Liver (tissue), 8 donors: ENCODE measurements at regions not wholly inside any gene's neighbourhood (a gene's known extent, or its start where the extent isn't known, plus 50 kb on each side); places are given as distances from the start of the nearest gene placed in this dataset.

ENCODE experiments used
- DNase-seq: peaks from one replicate; pipeline ENCODE4 v3.0.0-alpha.2; 2017; ENCODE audit warnings: low spot score
- H3K27ac ChIP-seq, 2 donors: one replicate each; pipeline ENCODE4 v1.7.0; 2013; ENCODE audit warnings: inconsistent platforms in 2 of 2, low read length in 2 of 2, control low read depth in 1 of 2, low read depth in 1 of 2, mild to moderate bottlenecking in 1 of 2
- H3K27me3 ChIP-seq, 4 donors: one replicate each; pipeline versions ENCODE4 v1.6.1 to v1.7.0; 2013; ENCODE audit warnings: low read length in 3 of 4, inconsistent platforms in 1 of 4, mild to moderate bottlenecking in 1 of 4, moderate library complexity in 1 of 4; ENCODE audit not compliant: control insufficient read depth in 4 of 4, insufficient read depth in 4 of 4
- H3K36me3 ChIP-seq, 4 donors: one replicate each; pipeline versions ENCODE4 v1.6.1 to v1.7.0; 2013; ENCODE audit warnings: low read length in 3 of 4, mild to moderate bottlenecking in 3 of 4, low read depth in 1 of 4, moderate library complexity in 1 of 4; ENCODE audit not compliant: control insufficient read depth in 4 of 4, insufficient read depth in 3 of 4
- H3K4me1 ChIP-seq, 4 donors: one replicate each; pipeline versions ENCODE4 v1.6.1 to v1.7.0; 2013; ENCODE audit warnings: low read length in 3 of 4, mild to moderate bottlenecking in 3 of 4, moderate library complexity in 1 of 4; ENCODE audit not compliant: control insufficient read depth in 4 of 4, insufficient read depth in 4 of 4
- H3K4me3 ChIP-seq, 3 donors: one replicate each; pipeline versions ENCODE4 v1.6.1 to v1.7.0; 2013; ENCODE audit warnings: low read length in 3 of 3, control low read depth in 1 of 3, low read depth in 1 of 3, mild to moderate bottlenecking in 1 of 3
- H3K9ac ChIP-seq, 2 donors: one replicate each; pipeline ENCODE4 v1.7.0; 2013; ENCODE audit warnings: low read length in 2 of 2, mild to moderate bottlenecking in 2 of 2, moderate library complexity in 2 of 2, control low read depth in 1 of 2, low read depth in 1 of 2
- H3K9me3 ChIP-seq, 4 donors: one replicate each; pipeline versions ENCODE4 v1.6.1 to v1.7.0; 2013; ENCODE audit warnings: low read length in 3 of 4; ENCODE audit not compliant: control insufficient read depth in 4 of 4
- ATF3 ChIP-seq: IDR thresholded peaks from 2 replicates; pipeline ENCODE4 v1.6.1; 2016; ENCODE audit warnings: antibody characterized with exemption
- CTCF ChIP-seq: fragments of 150-350 bp; IDR thresholded peaks from 2 replicates; pipeline ENCODE4 v1.5.1; 2017; ENCODE audit warnings: improper control_type of control experiment, low read depth, low read length; ENCODE audit not compliant: missing input control
- EGR1 ChIP-seq, 2 donors: IDR thresholded peaks; 2 replicates each; pipeline ENCODE4 v1.6.1; 2016 to 2018; ENCODE audit warnings: antibody characterized with exemption in 2 of 2, low read depth in 2 of 2
- FOXA1 ChIP-seq: IDR thresholded peaks from 2 replicates; pipeline ENCODE4 v1.6.1; 2016; ENCODE audit warnings: antibody characterized with exemption
- FOXA2 ChIP-seq: IDR thresholded peaks from 2 replicates; pipeline ENCODE4 v1.6.1; 2016; ENCODE audit warnings: antibody characterized with exemption
- GABPA ChIP-seq, 2 donors: IDR thresholded peaks in 1 of 2; conservative IDR thresholded peaks in 1 of 2; 2 replicates each; pipeline ENCODE4 v1.6.1; 2016; ENCODE audit warnings: antibody characterized with exemption in 2 of 2, mild to moderate bottlenecking in 1 of 2, moderate library complexity in 1 of 2
- HNF4A ChIP-seq, 2 donors: conservative IDR thresholded peaks; 2 replicates each; pipeline ENCODE4 v1.6.1; 2016; ENCODE audit warnings: antibody characterized with exemption in 2 of 2, mild to moderate bottlenecking in 2 of 2
- HNF4G ChIP-seq: IDR thresholded peaks from 2 replicates; pipeline ENCODE4 v1.6.1; 2016; ENCODE audit warnings: antibody characterized with exemption
- JUND ChIP-seq, 2 donors: IDR thresholded peaks; 2 replicates each; pipeline ENCODE4 v1.6.1; 2016; ENCODE audit warnings: antibody characterized with exemption in 2 of 2
- NR2F2 ChIP-seq: IDR thresholded peaks from 2 replicates; pipeline ENCODE4 v1.6.1; 2016; ENCODE audit warnings: antibody characterized with exemption
- RAD21 ChIP-seq, 2 donors: IDR thresholded peaks; 2 replicates each; pipeline ENCODE4 v1.6.1; 2016; ENCODE audit warnings: antibody characterized with exemption in 2 of 2, mild to moderate bottlenecking in 2 of 2
- RXRA ChIP-seq, 2 donors: IDR thresholded peaks; 2 replicates each; pipeline ENCODE4 v1.6.1; 2017 to 2018; ENCODE audit warnings: antibody characterized with exemption in 2 of 2, mild to moderate bottlenecking in 1 of 2
- SP1 ChIP-seq: IDR thresholded peaks from 2 replicates; pipeline ENCODE4 v1.6.1; 2018; ENCODE audit warnings: antibody characterized with exemption, mild to moderate bottlenecking
- TAF1 ChIP-seq: conservative IDR thresholded peaks from 2 replicates; pipeline ENCODE4 v1.6.1; 2016; ENCODE audit warnings: antibody characterized with exemption, mild to moderate bottlenecking
- YY1 ChIP-seq: IDR thresholded peaks from 2 replicates; pipeline ENCODE4 v1.6.1; 2016; ENCODE audit warnings: antibody characterized with exemption, mild to moderate bottlenecking
- ZBTB33 ChIP-seq: IDR thresholded peaks from 2 replicates; pipeline ENCODE4 v1.6.1; 2016; ENCODE audit warnings: antibody characterized with exemption
- whole genome bisulfite sequencing: extraction: QIAGEN DNeasy Blood & Tissue Kit; methylation state at CpG from one replicate; pipeline ENCODE4 v1.1.7; 2013; 5-methylcytosine and 5-hydroxymethylcytosine counted together
- donor health status: healthy.
- donor health status: healthy.
- donor health status: healthy.
- donor health status: healthy.
- donor health status: healthy.

- 89% methylated on average over 1 of the region's 1 CpG for WGBS
- no peak overlapping the region for H3K9ac ChIP-seq
- H3K36me3 ChIP-seq, result no peaks in the 10 kb centered on the region
- no peaks in the 10 kb centered on the region for H3K9me3 ChIP-seq
- H3K27me3 ChIP-seq, result no peaks in the 10 kb centered on the region
- H3K4me1 ChIP-seq, result peaks cover 0 to 4% (median 2%) of the 10 kb centered on the region in 4 donors
- no peak overlapping the region for H3K27ac ChIP-seq
- peak in 1 of 2 donors; percentile 24 for TF ChIP-seq JUND (IDR thresholded peaks at IDR 0.05)
- peak; percentile 77 to 97 for TF ChIP-seq HNF4A (conservative IDR thresholded peaks at IDR 0.05)
- no peak for TF ChIP-seq CTCF
- TF ChIP-seq RXRA (IDR thresholded peaks at IDR 0.05), result peak in 1 of 2 donors; percentile 48
- no peak for TF ChIP-seq EGR1 (IDR thresholded peaks at IDR 0.05; ENCODE audit: low read depth in 2 of 2)
- no peak for TF ChIP-seq HNF4G
- TF ChIP-seq RAD21 (IDR thresholded peaks at IDR 0.05), result peak in 1 of 2 donors; percentile 8
- no peak overlapping the region for H3K4me3 ChIP-seq
- no peak for DNase-seq
These were observed 942.0 kb downstream of the TSN start for GRCh38 chr2:122697415-122697814.

- no peaks in the 10 kb centered on the region for H3K9me3 ChIP-seq
- WGBS, result 84% methylated on average over 1 of the region's 1 CpG
- H3K4me3 ChIP-seq, result no peak overlapping the region
These were observed 948.2 kb downstream of the TSN start for GRCh38 chr2:122703676-122704075.

More at GRCh38 chr2:122703676-122704075, 948.2 kb downstream of the TSN start:
- no peak for DNase-seq
- no peak for TF ChIP-seq TAF1
- no peak for TF ChIP-seq HNF4G
- TF ChIP-seq YY1, result no peak
- TF ChIP-seq HNF4A (conservative IDR thresholded peaks at IDR 0.05), result no peak
- no peak for TF ChIP-seq RAD21 (IDR thresholded peaks at IDR 0.05)
- TF ChIP-seq NR2F2, result no peak
- no peak for TF ChIP-seq GABPA (IDR thresholded peaks at IDR 0.05 in 1 of 2, conservative IDR thresholded peaks at IDR 0.05 in 1 of 2)
- TF ChIP-seq CTCF, result no peak
- TF ChIP-seq SP1, result no peak
- TF ChIP-seq ZBTB33, result no peak
- TF ChIP-seq FOXA2, result no peak
- no peak for TF ChIP-seq RXRA (IDR thresholded peaks at IDR 0.05)
- no peak for TF ChIP-seq FOXA1
- no peak for TF ChIP-seq ATF3
- no peak for TF ChIP-seq JUND (IDR thresholded peaks at IDR 0.05)
- Histone ChIP-seq H3K27ac (no peak overlapping the region), H3K27me3 (no peaks in the 10 kb centered on the region), H3K36me3 (no peaks in the 10 kb centered on the region), H3K9ac (no peak overlapping the region), H3K4me1 (peaks cover 0 to 6% (median under 1%) of the 10 kb centered on the region in 4 donors)
